ENCODE measurements at regions not wholly inside any gene's neighbourhood (a gene's known extent, or its start where the extent isn't known, plus 50 kb on each side); places are given as distances from the start of the nearest gene placed in this dataset.

DNA sequence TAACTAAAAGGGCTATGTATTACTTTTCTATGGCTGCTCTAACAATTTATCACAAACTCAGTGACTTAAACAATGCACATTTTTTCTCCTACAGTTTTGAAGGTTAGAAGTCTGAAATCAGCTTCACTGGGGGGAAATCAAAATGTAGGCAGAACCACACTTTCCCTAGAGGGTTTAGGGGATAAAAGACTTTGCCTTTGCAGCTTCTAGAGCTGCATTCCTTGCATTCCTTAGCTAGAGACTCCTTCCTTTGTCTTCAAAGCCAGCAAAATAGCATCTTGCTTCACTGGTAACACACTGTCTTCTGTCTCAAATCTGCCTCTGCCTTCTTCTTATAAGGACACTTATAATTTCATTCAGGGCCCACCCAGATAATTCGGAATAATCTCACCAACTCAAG is 152.4 kb upstream of the SPIN4 start:
- H3K27ac ChIP-seq (ENCODE audit: insufficient read depth, low read depth, low read length): no peak overlapping the region
- H3K9ac ChIP-seq (replicated peaks; ENCODE audit: extremely low read depth, insufficient read depth, low read length): no peak overlapping the region
- no peaks in the 10 kb centered on the region for H3K4me1 ChIP-seq (ENCODE audit: control insufficient read depth, extremely low read depth, insufficient read depth, low read length)
- dilution Hi-C loops (cut with MboI; ENCODE audit: extremely low pct_ligation_motif_present, low sequenced_read_pairs): no loop called here
- FAIRE-seq: peak; percentile 81
- H4K20me1 ChIP-seq (replicated peaks; ENCODE audit: control insufficient read depth, extremely low read depth, insufficient read depth, low read length): no peaks in the 10 kb centered on the region
- H3K4me2 ChIP-seq (ENCODE audit: insufficient read depth, low read length): no peak overlapping the region
- no peaks in the 10 kb centered on the region for H3K79me2 ChIP-seq (ENCODE audit: control insufficient read depth, insufficient read depth, low read length)
- no peak overlapping the region for H2AFZ ChIP-seq (ENCODE audit: low read depth, low read length)
- no peaks in the 10 kb centered on the region for H3K36me3 ChIP-seq (ENCODE audit: control insufficient read depth in 2 of 2, extremely low read depth in 1 of 2, insufficient read depth in 2 of 2, low read length in 2 of 2)
- H3K9me3 ChIP-seq (replicated peaks; ENCODE audit: control insufficient read depth, insufficient read depth, low read length): no peaks in the 10 kb centered on the region
- no peaks in the 10 kb centered on the region for H3K9me1 ChIP-seq (replicated peaks; ENCODE audit: control insufficient read depth, extremely low read depth, insufficient read depth, low read length)
- TF ChIP-seq JUN (IDR thresholded peaks at IDR 0.05; ENCODE audit: borderline replicate concordance, insufficient read depth, insufficient read length, low read depth): no peak
- no peak for TF ChIP-seq POLR2AphosphoS5 (IDR thresholded peaks at IDR 0.05; ENCODE audit: insufficient read depth, low read depth, low read length)
- no peak for TF ChIP-seq EZH2 (IDR thresholded peaks at IDR 0.05; ENCODE audit: borderline replicate concordance, low read depth, low read length, severe bottlenecking)
- TF ChIP-seq GATA2 (IDR thresholded peaks at IDR 0.05; ENCODE audit: insufficient read depth, insufficient read length, low read depth, low read length): no peak
- no peak for TF ChIP-seq CTCF (IDR thresholded peaks at IDR 0.05; ENCODE audit: extremely low read depth in 1 of 2, insufficient read depth in 1 of 2, low read depth in 1 of 2, low read length in 2 of 2)
- TF ChIP-seq MAX (IDR thresholded peaks at IDR 0.05; ENCODE audit: insufficient read depth, insufficient read length): no peak
- no peak for TF ChIP-seq MYC (IDR thresholded peaks at IDR 0.05; ENCODE audit: low read depth, low read length)
- TF ChIP-seq FOS (IDR thresholded peaks at IDR 0.05; ENCODE audit: borderline replicate concordance, insufficient read depth, low read length): no peak
- no peak for TF ChIP-seq POLR2A (IDR thresholded peaks at IDR 0.05; ENCODE audit: low read depth, low read length)
- intact Hi-C loops (cut with micrococcal nuclease): no loop called here
- no peaks in the 10 kb centered on the region for H3K27me3 ChIP-seq (ENCODE audit: control insufficient read depth in 2 of 2, insufficient read depth in 2 of 2, low read length in 2 of 2)
- DNase-seq (ENCODE audit: low read depth, low spot score): peak; percentile 1
- no TSS peak for BruUV-seq (replicated peaks)
- ChIA-PET CTCF (interaction anchor here (1.2 kb wide), 1 partner anchor 253 kb away, joined by 3 read pairs; no protein-coding TSS in a partner anchor), POLR2A (no interaction called here)
- no peak overlapping the region for H3K4me3 ChIP-seq (replicated peaks in 1 of 3; ENCODE audit: insufficient read depth in 1 of 3, low read depth in 1 of 3, low read length in 3 of 3)

Data from endothelial cell of umbilical vein (primary cell).